A673 (cell line): ENCODE measurements at regions not wholly inside any gene's neighbourhood (a gene's known extent, or its start where the extent isn't known, plus 50 kb on each side); places are given as distances from the start of the nearest gene placed in this dataset.
"Not testable (repeated sequence)": the region's sequence is repeated elsewhere in the genome, so short reads cannot be mapped to it uniquely, and the experiment has no call there.

Source experiments
- BruUV-seq: library from RNA; stranded (reverse); fragments of 400-500 nt; replicated peaks from 2 replicates; lab custom pipeline; 2021; lab: Mats Ljungman, UMichigan
- CTCF ChIA-PET: fragments of 300-600 bp; sonication (Branson Sonifier 250); formaldehyde crosslinking; loops from one replicate; lab custom pipeline; 2022; ENCODE audit warnings: antibody characterized with exemption; lab: Charles Lee
- POLR2A ChIA-PET: fragments of 300-600 bp; sonication (Branson Sonifier 250); formaldehyde crosslinking; loops from one replicate; lab custom pipeline; 2022; ENCODE audit warnings: antibody characterized with exemption; ENCODE audit not compliant: low non-redundant PET; lab: Charles Lee
- DNase-seq: peaks from one replicate; pipeline ENCODE4 v3.0.0-alpha.2; 2015; ENCODE audit warnings: low spot score
- H3K27ac ChIP-seq: fragments of 200-600 bp; sonication (generic); 2 replicates; pipeline ENCODE4 v1.5.1; 2016; ENCODE audit warnings: mixed run types, low read depth, mild to moderate bottlenecking, mixed read lengths, antibody characterized with exemption, low read length; ENCODE audit not compliant: poor library complexity, severe bottlenecking
- H3K27me3 ChIP-seq: fragments of 200-600 bp; sonication (generic); replicated peaks from 2 replicates; pipeline ENCODE4 v1.6.1; 2017; ENCODE audit warnings: mixed run types, low read depth, mild to moderate bottlenecking, mixed read lengths, antibody characterized with exemption, low read length; ENCODE audit not compliant: insufficient read depth, poor library complexity
- H3K36me3 ChIP-seq: fragments of 200-600 bp; sonication (generic); 2 replicates; pipeline ENCODE4 v1.6.1; 2016; ENCODE audit warnings: mixed run types, mild to moderate bottlenecking, mixed read lengths, antibody characterized with exemption, low read length; ENCODE audit not compliant: insufficient read depth, poor library complexity, severe bottlenecking
- H3K4me1 ChIP-seq: fragments of 200-600 bp; sonication (generic); 2 replicates; pipeline ENCODE4 v1.6.1; 2017; ENCODE audit warnings: mixed run types, mild to moderate bottlenecking, mixed read lengths, antibody characterized with exemption, low read length; ENCODE audit not compliant: insufficient read depth, poor library complexity, severe bottlenecking
- H3K4me3 ChIP-seq: fragments of 200-600 bp; sonication (generic); 2 replicates; pipeline ENCODE4 v1.5.1; 2016; ENCODE audit warnings: low read depth, mixed run types, mild to moderate bottlenecking, mixed read lengths, low read length; ENCODE audit not compliant: poor library complexity, severe bottlenecking
- H3K9me3 ChIP-seq: fragments of 200-600 bp; sonication (generic); 2 replicates; pipeline ENCODE4 v1.6.1; 2016; ENCODE audit warnings: mixed run types, low read depth, mild to moderate bottlenecking, mixed read lengths, antibody characterized with exemption, low read length; ENCODE audit not compliant: poor library complexity, severe bottlenecking
- CTCF ChIP-seq: fragments of 300-800, 200-600 bp; sonication (generic); conservative IDR thresholded peaks from 2 replicates; pipeline ENCODE4 v1.5.1; 2017; ENCODE audit warnings: low read depth, mild to moderate bottlenecking, antibody characterized with exemption, low read length, moderate library complexity, mixed read lengths
- EZH2 ChIP-seq: fragments of 200-600 bp; sonication (generic); IDR thresholded peaks from 2 replicates; pipeline ENCODE4 v1.6.1; 2017; ENCODE audit warnings: borderline replicate concordance, low read depth, mild to moderate bottlenecking, mixed read lengths, antibody characterized with exemption, low read length; ENCODE audit not compliant: poor library complexity, severe bottlenecking
- intact Hi-C: fragments of 100-400 bp; cut with micrococcal nuclease; formaldehyde crosslinking; loops from one replicate; pipeline ENCODE4 v1.10.0; 2022; ENCODE audit not compliant: unreplicated experiment

DNA sequence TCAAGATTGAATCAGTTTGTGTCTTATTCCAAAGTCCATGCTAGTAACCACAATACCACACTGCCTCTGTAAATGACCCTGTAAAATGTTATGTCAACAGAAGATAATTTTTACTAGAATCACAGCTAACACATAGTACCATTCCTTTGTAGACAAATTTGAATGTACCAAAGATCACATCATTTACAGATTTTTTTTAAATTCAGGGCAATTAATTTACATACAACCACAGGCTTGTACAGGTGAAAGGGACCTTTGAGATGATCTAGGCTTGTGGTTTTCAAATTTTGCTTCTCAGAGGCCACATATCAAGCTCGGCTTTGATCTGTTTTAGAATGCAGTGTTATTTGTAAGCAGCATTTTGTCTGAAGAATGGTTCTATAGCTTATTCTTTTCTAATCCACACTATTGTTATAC lies 63.8 kb upstream of the PPM1B start:
- H3K27me3 ChIP-seq: no peaks in the 10 kb centered on the region
- intact Hi-C loops: no loop called here
- H3K9me3 ChIP-seq: no peaks in the 10 kb centered on the region
- no peaks in the 10 kb centered on the region for H3K4me1 ChIP-seq
- no peaks in the 10 kb centered on the region for H3K36me3 ChIP-seq
- no peak overlapping the region for H3K27ac ChIP-seq
- CTCF ChIA-PET: no interaction called here
- TF ChIP-seq CTCF: no peak
- TF ChIP-seq EZH2: no peak
- BruUV-seq: no TSS peak
- H3K4me3 ChIP-seq: no peak overlapping the region
- POLR2A ChIA-PET: no interaction called here
- DNase-seq: no peak

DNA sequence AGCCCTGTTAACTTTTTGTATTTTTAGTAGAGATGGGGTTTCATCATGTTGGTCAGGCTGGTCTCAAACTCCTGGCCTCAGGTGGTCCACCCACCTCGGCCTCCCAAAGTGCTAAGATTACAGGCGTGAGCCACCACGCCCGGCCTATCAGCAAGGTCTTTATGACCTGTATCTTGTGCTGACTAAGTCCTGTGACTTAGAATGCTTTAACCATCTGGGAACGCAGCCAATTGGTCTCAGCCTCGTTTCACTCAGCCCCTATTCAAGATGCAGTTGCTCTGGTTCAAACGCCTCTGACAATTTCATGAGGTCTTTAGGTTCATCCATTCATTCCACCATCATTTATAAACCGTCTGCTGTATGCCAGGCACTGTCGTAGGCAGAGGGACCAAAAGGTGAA lies 62.2 kb upstream of the PPM1B start:
- BruUV-seq, intact Hi-C loops, H3K4me1 ChIP-seq, H3K4me3 ChIP-seq, CTCF ChIA-PET, H3K9me3 ChIP-seq, H3K27ac ChIP-seq, DNase-seq, POLR2A ChIA-PET, H3K36me3 ChIP-seq, H3K27me3 ChIP-seq: not testable (repeated sequence)

GRCh38 chr2:44107086-44107740 lies 61.5 kb upstream of the PPM1B start:
- ChIA-PET CTCF (no interaction called here), POLR2A (no interaction called here)
- no peak overlapping the region for H3K4me3 ChIP-seq
- no TSS peak for BruUV-seq
- H3K36me3 ChIP-seq: no peaks in the 10 kb centered on the region
- no peaks in the 10 kb centered on the region for H3K27me3 ChIP-seq
- intact Hi-C loops: no loop called here
- no peaks in the 10 kb centered on the region for H3K4me1 ChIP-seq
- H3K27ac ChIP-seq: no peak overlapping the region
- TF ChIP-seq EZH2: no peak
- TF ChIP-seq CTCF: no peak
- H3K9me3 ChIP-seq: no peaks in the 10 kb centered on the region
- DNase-seq: no peak

GRCh38 chr2:44107974-44108373 lies 60.7 kb upstream of the PPM1B start:
- no peak overlapping the region for H3K4me3 ChIP-seq
- H3K36me3 ChIP-seq: no peaks in the 10 kb centered on the region
- no peaks in the 10 kb centered on the region for H3K9me3 ChIP-seq
- H3K27me3 ChIP-seq: no peaks in the 10 kb centered on the region
- no peak for DNase-seq
- no TSS peak for BruUV-seq
- H3K27ac ChIP-seq: no peak overlapping the region
- no peak for TF ChIP-seq CTCF
- TF ChIP-seq EZH2: no peak
- ChIA-PET POLR2A (interaction anchor here (0.7 kb wide), 1 partner anchor 46 kb away, joined by 3 read pairs; no protein-coding TSS in a partner anchor), CTCF (no interaction called here)
- H3K4me1 ChIP-seq: no peaks in the 10 kb centered on the region
- intact Hi-C loops: no loop called here
